Loucy (cell line): ENCODE measurements at regions not wholly inside any gene's neighbourhood (a gene's known extent, or its start where the extent isn't known, plus 50 kb on each side); places are given as distances from the start of the nearest gene placed in this dataset.

Source experiments
- EZH2phosphoT487 ChIP-seq: fragments of 200-600 bp; IDR thresholded peaks from 2 replicates; pipeline ENCODE4 v1.6.1; 2018; ENCODE audit warnings: antibody characterized with exemption, mild to moderate bottlenecking, moderate library complexity, borderline replicate concordance
- TF ChIP-seq, protein P1 (sequence below): fragments of 200-600 bp; sonication (generic); conservative IDR thresholded peaks from 2 replicates; pipeline ENCODE4 v1.5.1; 2014; ENCODE audit warnings: mild to moderate bottlenecking, antibody characterized with exemption, low read length

DNA sequence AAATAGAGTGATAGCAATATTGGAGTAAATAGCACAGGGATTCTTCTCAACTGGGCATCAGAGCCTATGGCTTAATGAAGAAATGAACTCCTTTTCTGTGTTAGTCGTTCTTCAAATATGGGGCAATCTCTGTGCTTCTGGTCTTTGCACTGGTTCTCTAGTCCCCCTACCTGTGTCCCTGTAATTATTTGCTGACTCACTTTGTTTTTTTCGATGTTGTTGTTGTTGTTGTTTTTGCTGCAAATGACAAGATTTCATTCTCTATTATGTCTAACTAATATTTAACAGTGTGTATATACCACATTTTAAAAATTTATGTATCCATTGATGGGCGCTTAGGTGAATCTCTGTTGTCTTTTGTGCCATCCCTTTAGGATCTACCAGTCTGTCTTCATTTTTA lies 2137.8 kb upstream of the TENM3 start:
- TF ChIP-seq, protein P1, sequence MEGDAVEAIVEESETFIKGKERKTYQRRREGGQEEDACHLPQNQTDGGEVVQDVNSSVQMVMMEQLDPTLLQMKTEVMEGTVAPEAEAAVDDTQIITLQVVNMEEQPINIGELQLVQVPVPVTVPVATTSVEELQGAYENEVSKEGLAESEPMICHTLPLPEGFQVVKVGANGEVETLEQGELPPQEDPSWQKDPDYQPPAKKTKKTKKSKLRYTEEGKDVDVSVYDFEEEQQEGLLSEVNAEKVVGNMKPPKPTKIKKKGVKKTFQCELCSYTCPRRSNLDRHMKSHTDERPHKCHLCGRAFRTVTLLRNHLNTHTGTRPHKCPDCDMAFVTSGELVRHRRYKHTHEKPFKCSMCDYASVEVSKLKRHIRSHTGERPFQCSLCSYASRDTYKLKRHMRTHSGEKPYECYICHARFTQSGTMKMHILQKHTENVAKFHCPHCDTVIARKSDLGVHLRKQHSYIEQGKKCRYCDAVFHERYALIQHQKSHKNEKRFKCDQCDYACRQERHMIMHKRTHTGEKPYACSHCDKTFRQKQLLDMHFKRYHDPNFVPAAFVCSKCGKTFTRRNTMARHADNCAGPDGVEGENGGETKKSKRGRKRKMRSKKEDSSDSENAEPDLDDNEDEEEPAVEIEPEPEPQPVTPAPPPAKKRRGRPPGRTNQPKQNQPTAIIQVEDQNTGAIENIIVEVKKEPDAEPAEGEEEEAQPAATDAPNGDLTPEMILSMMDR = no peak
- TF ChIP-seq EZH2phosphoT487 = no peak
